Stimulated activated naive CD4-positive, alpha-beta T cell treated with Interleukin-2 at 50 U/mL for 16 hours (primary cell): ENCODE measurements at regions not wholly inside any gene's neighbourhood (a gene's known extent, or its start where the extent isn't known, plus 50 kb on each side); places are given as distances from the start of the nearest gene placed in this dataset.

ENCODE experiments used
- DNase-seq: peaks from one replicate; lab custom pipeline; 2025; lab: John Stamatoyannopoulos, UW

GRCh38 chr12:93177208-93178153 lies 200.2 kb upstream of the NUDT4 start:
- no peak for DNase-seq

DNA sequence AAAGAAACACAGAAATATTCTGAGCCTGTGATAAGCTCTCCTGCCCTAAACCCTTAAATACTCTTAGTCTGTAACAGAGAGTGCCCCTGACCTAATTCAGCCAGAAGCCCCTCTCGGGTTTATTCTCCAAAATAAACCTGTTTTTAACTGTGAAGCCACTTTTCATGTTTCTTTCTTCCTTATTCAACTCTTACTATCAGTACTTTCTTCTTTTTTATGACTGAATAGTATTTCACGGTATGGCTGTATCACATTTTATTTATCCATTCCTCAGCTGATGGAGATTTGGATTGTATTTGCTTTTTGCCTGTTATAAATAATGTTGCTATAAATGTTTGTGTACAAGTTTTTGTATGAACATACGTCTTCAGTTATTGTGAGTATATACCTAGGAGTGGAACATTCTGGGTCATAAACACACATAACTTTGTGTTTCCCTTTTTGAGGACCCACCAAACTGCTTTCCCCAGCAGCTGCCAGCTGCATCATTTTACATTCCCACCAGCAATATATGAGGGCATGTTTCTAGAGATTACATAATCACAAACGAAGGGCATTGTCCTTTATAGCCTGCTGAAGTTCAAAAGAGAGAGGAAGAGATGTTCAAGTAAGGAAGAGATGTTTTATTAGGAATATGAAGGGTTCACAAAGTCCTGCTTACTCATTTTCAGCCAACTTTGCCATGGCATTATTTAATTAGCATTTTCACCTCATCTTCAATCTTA lies 199.4 kb upstream of the NUDT4 start:
- DNase-seq = no peak

DNA sequence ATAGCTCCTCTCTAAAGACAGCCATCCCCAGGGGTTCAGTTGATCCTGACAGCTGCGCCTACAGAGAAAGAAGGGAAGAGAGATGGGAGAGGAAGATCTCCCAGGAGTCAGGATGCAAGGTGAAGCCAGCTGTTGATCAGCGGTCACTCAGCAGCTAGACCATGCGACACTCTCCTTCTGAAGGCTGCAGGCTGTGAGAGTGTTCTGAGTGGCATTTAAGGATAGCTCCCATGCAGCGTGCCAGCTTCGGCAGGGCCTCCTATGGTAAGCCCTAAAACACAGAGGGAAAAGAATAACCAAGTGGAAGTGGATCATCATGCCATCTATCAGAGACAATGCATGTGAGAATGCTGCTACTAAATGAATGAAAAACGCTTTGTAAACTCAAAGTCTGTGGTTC lies 197.9 kb upstream of the NUDT4 start:
- DNase-seq = no peak

DNA sequence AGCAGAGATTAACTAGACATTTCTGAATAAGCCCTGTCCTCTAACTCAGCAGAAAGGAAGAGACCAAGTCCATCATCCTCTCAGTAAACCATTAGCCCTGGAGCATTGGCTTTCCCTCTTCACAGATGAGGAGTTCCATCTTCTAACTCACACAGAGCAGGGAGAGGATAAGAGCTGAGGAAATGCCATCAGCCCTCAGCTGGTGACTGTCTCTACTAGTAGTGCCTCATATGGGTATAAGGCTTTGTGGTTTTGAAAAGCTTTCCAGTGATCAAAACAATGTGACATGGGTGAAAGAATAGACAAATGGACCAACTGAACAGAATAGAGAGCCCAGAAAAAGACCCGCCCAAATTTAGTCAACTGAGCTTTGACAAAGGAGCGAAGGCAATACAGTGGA lies 197.2 kb upstream of the NUDT4 start:
- DNase-seq = no peak

GRCh38 chr12:93181409-93181965 lies 196.2 kb upstream of the NUDT4 start:
- no peak for DNase-seq

GRCh38 chr12:93183940-93184671 lies 193.6 kb upstream of the NUDT4 start:
- DNase-seq = no peak

GRCh38 chr12:93184672-93185368 lies 192.9 kb upstream of the NUDT4 start:
- DNase-seq = no peak

- no peak for DNase-seq
These were observed 192.4 kb upstream of the NUDT4 start for GRCh38 chr12:93185369-93185741.

- DNase-seq = no peak
These were observed 191.6 kb upstream of the NUDT4 start for GRCh38 chr12:93186131-93186530.

DNA sequence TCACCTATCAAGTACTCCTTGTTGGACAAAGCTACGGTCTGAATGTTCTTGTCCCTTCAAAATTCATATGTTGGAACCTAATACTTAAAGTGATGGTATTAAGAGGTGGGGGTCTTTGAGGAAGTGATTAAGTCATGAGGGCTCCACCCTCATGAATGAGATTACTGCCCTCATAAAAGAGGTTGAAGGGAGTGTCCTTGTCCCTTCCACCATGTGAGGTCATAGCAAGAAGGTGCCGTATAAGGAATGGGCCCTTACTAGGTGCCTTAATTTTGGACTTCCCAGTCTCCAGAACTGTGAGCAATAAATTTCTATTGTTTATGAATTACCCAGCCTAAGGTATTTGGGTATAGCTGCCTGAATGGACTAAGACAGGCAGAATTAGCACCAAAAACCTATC lies 191.1 kb upstream of the NUDT4 start:
- no peak for DNase-seq

DNA sequence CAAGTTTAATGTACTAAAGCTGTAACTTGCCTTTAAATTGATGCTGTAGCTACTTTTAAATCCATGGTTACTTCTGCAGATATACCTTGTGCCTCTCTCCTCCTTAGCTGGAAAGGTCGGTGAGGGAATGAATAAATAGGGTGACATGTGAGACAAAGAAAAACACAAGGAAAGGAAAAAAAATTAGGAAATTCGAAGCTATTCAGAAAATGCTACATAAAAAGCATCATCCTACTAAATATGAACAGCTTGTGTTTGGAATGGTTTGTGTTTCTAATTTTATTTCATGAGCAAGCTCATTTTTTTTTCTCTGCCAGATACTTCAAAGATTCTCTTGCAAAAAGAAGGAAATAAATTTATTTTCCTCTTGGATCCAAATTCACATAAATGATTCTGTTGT lies 186.3 kb upstream of the NUDT4 start:
- no peak for DNase-seq

GRCh38 chr12:93191956-93192355 lies 185.8 kb upstream of the NUDT4 start:
- DNase-seq = no peak

GRCh38 chr12:93192878-93193277 lies 184.8 kb upstream of the NUDT4 start:
- no peak for DNase-seq

GRCh38 chr12:93195511-93195910 lies 182.2 kb upstream of the NUDT4 start:
- DNase-seq = no peak

- no peak for DNase-seq
These were observed 180.6 kb upstream of the NUDT4 start for GRCh38 chr12:93197067-93197593.

GRCh38 chr12:93198086-93198485 lies 179.6 kb upstream of the NUDT4 start:
- no peak for DNase-seq

GRCh38 chr12:93199831-93200236 lies 177.9 kb upstream of the NUDT4 start:
- DNase-seq = no peak

GRCh38 chr12:93200291-93200917 lies 177.3 kb upstream of the NUDT4 start:
- no peak for DNase-seq

- DNase-seq = no peak
These were observed 175.7 kb upstream of the NUDT4 start for GRCh38 chr12:93201990-93202389.

DNA sequence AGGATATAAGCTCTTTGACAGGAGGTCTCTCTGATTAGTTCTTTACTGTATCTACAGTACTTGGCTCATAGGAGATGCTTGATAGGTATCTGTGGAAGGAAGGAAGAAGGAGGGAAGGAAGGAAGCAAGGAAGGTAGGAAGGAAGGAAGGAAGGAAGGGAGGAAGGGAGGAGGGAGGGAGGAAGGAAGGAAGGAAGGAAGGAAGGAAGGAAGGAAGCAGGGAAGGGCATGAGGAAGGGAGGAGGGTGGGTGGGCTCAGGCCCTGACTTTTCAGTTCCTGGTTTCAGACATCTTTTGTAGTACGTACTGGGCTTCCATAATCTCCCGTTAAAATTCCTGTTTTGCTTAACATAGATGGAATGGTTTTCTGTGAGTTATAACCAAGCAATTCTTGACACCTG lies 175.0 kb upstream of the NUDT4 start:
- DNase-seq = no peak

GRCh38 chr12:93203361-93203760 lies 174.4 kb upstream of the NUDT4 start:
- no peak for DNase-seq
